ENCODE measurements at regions not wholly inside any gene's neighbourhood (a gene's known extent, or its start where the extent isn't known, plus 50 kb on each side); places are given as distances from the start of the nearest gene placed in this dataset.
"Not testable (repeated sequence)": the region's sequence is repeated elsewhere in the genome, so short reads cannot be mapped to it uniquely, and the experiment has no call there.

- no peak for DNase-seq (ENCODE audit: low read depth, low spot score)
- ChIA-PET POLR2A (no interaction called here), CTCF (no interaction called here)
Measured at GRCh38 chr13:44848920-44849676, 140.2 kb downstream of the NUFIP1 start.

GRCh38 chr13:44845281-44846058 is 143.8 kb downstream of the NUFIP1 start:
- POLR2A ChIA-PET; CTCF ChIA-PET; BruUV-seq (replicated peaks); DNase-seq (ENCODE audit: low read depth, low spot score); H3K4me1 ChIP-seq (ENCODE audit: control insufficient read depth, insufficient read depth, low read length); H3K36me3 ChIP-seq (ENCODE audit: control insufficient read depth, insufficient read depth, low read length); ATAC-seq; H3K27ac ChIP-seq (ENCODE audit: low read length); H3K9me3 ChIP-seq (ENCODE audit: control insufficient read depth, insufficient read depth, low read depth, low read length); in situ Hi-C loops (cut with HindIII; ENCODE audit: low pct_unique_long_range_greater_than_20kb, low sequenced_read_pairs); H3K27me3 ChIP-seq (ENCODE audit: control insufficient read depth, insufficient read depth, low read length); intact Hi-C loops (cut with micrococcal nuclease; ENCODE audit: unreplicated experiment); H3K4me3 ChIP-seq (ENCODE audit: low read depth in 2 of 2, low read length in 2 of 2): not testable (repeated sequence)

More at GRCh38 chr13:44848920-44849676, 140.2 kb downstream of the NUFIP1 start:
- no TSS peak for BruUV-seq (replicated peaks)
- no peaks in the 10 kb centered on the region for H3K27me3 ChIP-seq (ENCODE audit: control insufficient read depth, insufficient read depth, low read length)
- intact Hi-C loops (cut with micrococcal nuclease; ENCODE audit: unreplicated experiment) (no loop called here), in situ Hi-C loops (cut with HindIII; ENCODE audit: low pct_unique_long_range_greater_than_20kb, low sequenced_read_pairs) (no loop called here)
- TF ChIP-seq CTCF (IDR thresholded peaks at IDR 0.05) (no peak), TCF7L2 (IDR thresholded peaks at IDR 0.05; ENCODE audit: low read depth, low read length) (no peak), POLR2AphosphoS5 (IDR thresholded peaks at IDR 0.05; ENCODE audit: low read depth, low read length) (no peak), REST (IDR thresholded peaks at IDR 0.05; ENCODE audit: insufficient read depth in 1 of 2, low read depth in 2 of 2, low read length in 1 of 2) (no peak)
- no peaks in the 10 kb centered on the region for H3K36me3 ChIP-seq (ENCODE audit: control insufficient read depth, insufficient read depth, low read length)
- no peak overlapping the region for H3K4me3 ChIP-seq (ENCODE audit: low read depth in 2 of 2, low read length in 2 of 2)
- no peaks in the 10 kb centered on the region for H3K4me1 ChIP-seq (ENCODE audit: control insufficient read depth, insufficient read depth, low read length)
- no peaks in the 10 kb centered on the region for H3K9me3 ChIP-seq (ENCODE audit: control insufficient read depth, insufficient read depth, low read depth, low read length)
- no peak overlapping the region for H3K27ac ChIP-seq (ENCODE audit: low read length)
- no peak for ATAC-seq

GRCh38 chr13:44844786-44845185 is 144.5 kb downstream of the NUFIP1 start:
- ChIA-PET CTCF (no interaction called here), POLR2A (no interaction called here)
- Histone ChIP-seq H3K36me3 (ENCODE audit: control insufficient read depth, insufficient read depth, low read length) (no peaks in the 10 kb centered on the region), H3K27me3 (ENCODE audit: control insufficient read depth, insufficient read depth, low read length) (no peaks in the 10 kb centered on the region), H3K9me3 (ENCODE audit: control insufficient read depth, insufficient read depth, low read depth, low read length) (no peaks in the 10 kb centered on the region), H3K4me3 (ENCODE audit: low read depth in 2 of 2, low read length in 2 of 2) (no peak overlapping the region), H3K27ac (ENCODE audit: low read length) (no peak overlapping the region), H3K4me1 (ENCODE audit: control insufficient read depth, insufficient read depth, low read length) (no peaks in the 10 kb centered on the region)
- ATAC-seq (no peak), DNase-seq (ENCODE audit: low read depth, low spot score) (no peak)
- intact Hi-C loops (cut with micrococcal nuclease; ENCODE audit: unreplicated experiment), result no loop called here
- no TSS peak for BruUV-seq (replicated peaks)
- TF ChIP-seq TCF7L2 (IDR thresholded peaks at IDR 0.05; ENCODE audit: low read depth, low read length) (no peak), POLR2AphosphoS5 (IDR thresholded peaks at IDR 0.05; ENCODE audit: low read depth, low read length) (no peak), REST (IDR thresholded peaks at IDR 0.05; ENCODE audit: insufficient read depth in 1 of 2, low read depth in 2 of 2, low read length in 1 of 2) (no peak), SIN3A (IDR thresholded peaks at IDR 0.05; ENCODE audit: borderline replicate concordance, insufficient read depth, low read depth, low read length) (no peak)
- in situ Hi-C loops (cut with HindIII; ENCODE audit: low pct_unique_long_range_greater_than_20kb, low sequenced_read_pairs), result no loop called here
